ENCODE measurements at regions not wholly inside any gene's neighbourhood (a gene's known extent, or its start where the extent isn't known, plus 50 kb on each side); places are given as distances from the start of the nearest gene placed in this dataset.
"Not testable (repeated sequence)": the region's sequence is repeated elsewhere in the genome, so short reads cannot be mapped to it uniquely, and the experiment has no call there.

- DNase-seq: no peak
Measured at GRCh38 chr1:227411066-227411465, 92.8 kb upstream of the CDC42BPA start.

DNA sequence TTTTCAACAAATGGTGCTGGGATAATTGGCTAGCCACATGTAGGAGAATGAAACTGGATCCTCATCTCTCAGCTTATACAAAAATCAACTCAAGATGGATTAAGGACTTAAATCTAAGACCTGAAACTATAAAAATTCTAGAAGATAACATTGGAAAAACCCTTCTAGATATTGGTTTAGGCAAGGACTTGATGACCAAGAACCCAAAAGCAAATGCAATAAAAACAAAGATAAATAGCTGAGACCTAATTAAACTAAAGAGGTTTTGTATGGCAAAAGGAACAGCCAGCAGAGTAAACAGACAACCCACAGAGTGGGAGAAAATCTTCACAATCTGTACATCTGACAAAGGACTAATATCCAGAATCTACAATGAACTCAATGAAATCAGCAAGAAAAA lies 88.0 kb upstream of the CDC42BPA start:
- not testable (repeated sequence) for DNase-seq

DNA sequence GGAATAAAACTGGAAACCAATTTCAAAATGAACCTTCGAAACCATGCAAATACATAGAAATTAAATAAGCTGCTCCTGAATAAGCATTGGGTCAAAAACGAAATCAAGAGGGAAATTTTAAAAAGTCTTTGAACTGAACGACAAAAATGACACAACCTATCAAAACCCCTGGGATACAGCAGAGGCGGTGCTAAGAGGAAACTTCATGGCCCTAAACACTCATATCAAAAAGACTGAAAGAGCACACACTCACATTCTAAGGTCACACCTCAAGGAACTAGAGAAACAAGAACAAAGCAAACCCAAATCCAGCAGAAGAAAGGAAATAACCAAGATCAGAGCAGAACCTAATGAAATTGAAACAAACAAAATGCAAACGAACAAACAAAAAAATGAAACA lies 85.2 kb upstream of the CDC42BPA start:
- no peak for DNase-seq

DNA sequence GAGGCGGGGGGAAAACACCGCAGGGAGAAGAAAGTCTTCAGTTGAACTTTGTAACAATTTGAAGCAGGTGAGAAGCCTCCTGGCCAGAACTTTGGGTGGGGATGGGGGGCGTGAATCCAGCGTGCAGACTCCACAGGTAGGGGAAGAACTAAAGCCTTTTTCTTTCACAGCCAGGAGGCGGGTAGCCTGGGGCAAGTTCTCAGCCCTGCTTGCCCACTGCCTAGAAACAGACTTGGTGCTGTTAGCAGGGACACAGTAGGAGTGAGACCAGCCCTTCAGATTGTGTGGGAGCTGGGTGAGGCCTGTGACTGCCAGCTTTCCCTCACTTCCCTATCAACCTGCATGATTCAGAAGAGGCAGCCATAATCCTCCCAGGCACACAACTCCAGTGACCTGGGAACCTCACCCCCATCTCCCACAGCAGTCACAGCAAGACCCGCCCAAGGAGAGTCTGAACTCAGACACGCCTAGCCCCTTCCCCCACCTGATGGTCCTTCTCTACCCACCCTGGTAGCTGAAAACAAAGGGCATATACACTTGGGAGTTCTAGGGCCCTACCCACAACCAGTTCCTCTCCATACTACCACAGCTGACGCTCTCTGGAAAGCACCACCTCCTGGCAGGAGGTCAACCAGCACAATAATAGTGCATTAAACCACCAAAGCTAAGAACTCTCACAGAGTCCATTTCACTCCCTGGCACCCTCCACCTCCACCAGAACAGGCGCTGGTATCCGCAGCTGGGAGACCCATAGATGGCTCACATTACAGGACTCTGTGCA lies 83.5 kb upstream of the CDC42BPA start:
- DNase-seq: no peak

GRCh38 chr1:227399152-227399730 lies 80.9 kb upstream of the CDC42BPA start:
- no peak for DNase-seq

GRCh38 chr1:227397354-227397978 lies 79.2 kb upstream of the CDC42BPA start:
- no peak for DNase-seq

DNA sequence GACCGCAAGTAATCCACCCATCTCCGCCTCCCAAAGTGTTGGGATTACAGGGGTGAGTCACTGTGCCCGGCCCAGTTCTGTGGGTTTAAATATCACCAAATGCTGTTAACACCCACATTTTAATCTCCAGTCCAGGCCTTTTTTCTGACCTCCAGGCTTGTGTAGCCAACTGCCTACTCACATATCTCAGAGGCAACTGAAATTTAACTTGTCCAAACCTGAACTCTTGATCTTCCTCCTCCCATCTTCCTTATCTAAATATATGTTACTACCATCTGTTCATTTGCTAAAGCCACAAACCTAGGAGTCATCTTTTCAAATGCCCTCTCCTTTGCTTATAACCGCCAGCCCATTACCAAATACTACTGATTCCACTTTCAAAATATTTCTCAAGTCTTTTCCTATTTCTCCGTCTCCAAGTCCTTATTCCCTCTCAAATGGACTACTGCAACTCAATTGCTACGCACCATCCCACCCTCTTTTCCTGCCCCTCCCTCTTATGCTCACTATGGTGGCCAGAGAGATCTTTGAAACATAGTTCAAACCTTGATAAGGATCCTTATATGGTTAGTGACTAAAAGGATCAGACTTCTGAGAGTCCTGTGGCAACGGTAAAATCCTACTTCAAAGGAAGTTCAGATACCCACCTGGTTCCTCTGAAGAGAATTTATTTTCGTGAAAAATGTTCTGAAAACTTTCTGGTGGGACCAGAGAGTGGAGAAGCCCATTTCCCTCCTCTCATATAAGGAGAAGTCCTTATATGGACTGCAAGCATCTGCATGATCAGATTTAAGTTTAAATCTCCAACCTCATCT lies 78.5 kb upstream of the CDC42BPA start:
- DNase-seq: peak; percentile 87

DNA sequence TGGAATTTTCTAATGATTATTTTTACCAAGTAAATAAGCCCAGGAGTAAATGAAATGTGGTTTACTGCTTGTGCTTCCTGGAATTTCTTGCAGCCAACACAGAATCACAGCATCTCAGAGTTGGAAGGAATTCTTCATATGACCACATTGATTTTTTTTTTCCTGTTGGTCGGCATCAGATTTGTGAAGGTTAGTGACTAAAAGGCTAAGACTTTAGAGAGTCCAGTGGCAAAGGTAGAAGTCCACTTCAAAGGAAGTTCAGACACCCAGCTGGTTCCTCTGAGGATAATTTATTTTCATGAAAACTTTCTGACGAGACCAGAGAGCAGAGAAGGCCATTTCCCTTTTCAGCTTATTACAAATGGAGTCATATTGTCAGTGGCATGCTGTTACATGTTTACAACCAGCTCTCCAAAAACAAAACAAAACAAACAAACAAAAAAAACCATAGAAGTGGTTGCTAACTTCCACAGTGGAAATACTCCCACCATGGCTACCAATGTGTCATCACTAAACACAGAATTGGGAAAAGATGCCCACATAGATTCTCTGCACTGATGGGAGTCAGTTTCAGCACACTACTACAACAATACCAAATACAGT lies 77.2 kb upstream of the CDC42BPA start:
- peak; percentile 53 for DNase-seq

- no peak for DNase-seq
Measured at GRCh38 chr1:227392984-227393764, 74.9 kb upstream of the CDC42BPA start.

DNA sequence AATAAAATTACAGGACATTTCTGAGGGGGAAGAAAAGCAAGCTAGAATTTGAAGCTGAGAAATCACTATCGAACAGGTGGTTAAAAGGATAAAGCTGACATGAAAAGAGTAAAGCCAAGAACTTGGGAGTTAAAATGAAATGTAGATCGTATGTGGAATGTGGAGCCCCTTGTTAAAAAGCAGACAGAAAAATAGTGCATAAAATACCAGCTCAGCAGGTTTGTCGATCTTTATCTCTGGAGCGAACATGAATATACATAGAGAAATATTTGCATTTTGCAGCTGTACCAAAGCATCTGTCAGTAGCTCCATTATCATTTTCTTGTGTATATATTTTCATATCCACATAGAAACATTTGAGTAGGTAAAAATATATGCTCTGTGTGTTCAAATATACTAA lies 73.6 kb upstream of the CDC42BPA start:
- no peak for DNase-seq

DNA sequence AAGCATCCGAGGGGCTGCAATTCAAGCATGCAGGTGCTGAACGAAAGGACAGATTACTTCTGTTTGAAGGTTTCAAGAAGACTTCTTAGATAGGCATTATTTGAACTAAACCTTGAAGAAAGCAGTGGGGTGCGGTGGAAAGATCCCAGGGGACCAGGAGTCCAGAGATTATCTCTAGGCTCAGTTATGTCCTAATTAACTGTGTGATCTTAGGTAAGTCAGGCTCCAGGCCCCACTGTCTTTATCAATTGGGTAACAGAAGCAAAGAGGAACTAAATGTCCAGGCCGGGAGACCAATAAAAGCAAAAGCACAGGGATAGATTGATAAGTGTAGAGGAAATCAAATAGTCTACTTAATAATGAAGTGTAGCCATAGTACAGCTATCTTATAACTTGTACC lies 72.9 kb upstream of the CDC42BPA start:
- DNase-seq: no peak

DNA sequence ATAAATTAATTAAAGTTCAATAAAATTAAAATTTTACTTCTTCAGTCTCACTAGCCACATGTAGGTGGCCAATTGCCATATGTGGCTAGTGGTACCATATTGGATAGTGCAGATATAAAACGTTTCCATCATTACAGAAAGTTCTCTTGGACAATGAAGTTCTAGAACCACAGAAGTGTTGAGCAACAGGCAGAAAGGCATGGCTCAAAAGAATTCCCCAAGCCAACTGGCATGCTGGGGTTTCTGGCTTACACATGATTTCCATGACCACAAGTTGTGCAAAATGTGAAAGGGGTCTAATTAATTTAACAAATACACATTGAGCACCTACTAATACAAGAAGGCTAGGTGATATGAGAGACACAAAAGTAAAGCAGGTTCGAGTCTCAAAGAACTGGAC lies 72.2 kb upstream of the CDC42BPA start:
- DNase-seq: peak; percentile 11

DNA sequence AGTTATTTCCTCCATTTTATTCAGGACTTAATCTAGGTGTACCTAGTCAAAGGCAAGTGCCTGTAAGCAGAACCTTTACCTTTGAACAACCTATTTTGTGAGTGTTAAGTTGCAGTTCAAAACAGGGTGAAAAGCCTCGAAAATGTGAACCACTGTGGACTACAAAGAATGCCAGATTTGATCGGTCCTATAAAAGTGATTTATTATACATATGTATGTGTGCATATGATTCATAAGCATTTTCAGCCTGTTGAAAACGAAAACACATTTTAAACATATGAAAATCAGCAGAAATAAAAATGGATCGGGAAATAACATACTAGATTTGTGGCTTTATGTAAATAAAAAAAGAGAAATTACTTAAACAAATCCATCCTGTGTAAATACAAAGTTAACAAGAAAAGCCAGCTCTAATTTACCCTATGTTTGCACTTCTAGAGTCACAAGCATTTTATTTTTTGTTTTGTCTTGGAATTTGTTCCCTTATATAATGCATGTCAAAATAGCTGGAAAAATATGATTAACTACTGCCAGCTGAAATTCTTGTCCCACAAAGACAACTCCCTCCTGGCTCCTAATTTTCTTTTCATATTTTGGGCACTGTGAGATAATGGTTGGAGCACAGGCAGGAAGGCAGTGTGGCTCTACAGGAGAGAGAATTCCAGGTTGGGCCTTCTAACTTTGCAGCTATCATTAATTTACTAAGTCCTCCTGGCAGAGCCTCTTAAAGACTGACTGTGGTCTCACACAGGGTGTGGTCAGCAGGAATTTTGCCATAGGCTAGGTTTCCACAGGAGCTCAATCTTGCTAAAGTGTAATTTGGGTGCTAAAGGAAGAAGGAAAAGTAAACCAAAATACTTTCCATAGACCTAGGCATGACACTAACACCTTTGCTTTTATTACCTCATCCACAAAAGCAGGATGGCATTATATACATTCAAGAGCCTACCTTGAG lies 70.2 kb upstream of the CDC42BPA start:
- peak; percentile 35 for DNase-seq

DNA sequence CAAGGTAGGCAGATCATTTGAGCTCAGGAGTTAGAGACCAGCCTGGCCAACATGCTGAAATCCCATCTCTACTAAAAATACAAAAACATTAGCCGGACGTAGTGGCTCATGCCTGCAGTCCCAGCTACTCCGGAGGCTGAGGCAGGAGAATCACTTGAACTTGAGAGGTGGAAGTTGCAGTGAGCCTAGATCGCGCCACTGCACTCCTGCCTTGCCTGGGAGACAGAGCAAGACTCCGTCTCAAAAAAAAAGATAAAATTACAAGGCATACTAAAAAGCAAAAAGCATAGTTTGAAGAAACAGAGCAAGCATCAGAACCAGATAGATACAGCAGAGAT lies 61.2 kb upstream of the CDC42BPA start:
- DNase-seq: no peak

DNA sequence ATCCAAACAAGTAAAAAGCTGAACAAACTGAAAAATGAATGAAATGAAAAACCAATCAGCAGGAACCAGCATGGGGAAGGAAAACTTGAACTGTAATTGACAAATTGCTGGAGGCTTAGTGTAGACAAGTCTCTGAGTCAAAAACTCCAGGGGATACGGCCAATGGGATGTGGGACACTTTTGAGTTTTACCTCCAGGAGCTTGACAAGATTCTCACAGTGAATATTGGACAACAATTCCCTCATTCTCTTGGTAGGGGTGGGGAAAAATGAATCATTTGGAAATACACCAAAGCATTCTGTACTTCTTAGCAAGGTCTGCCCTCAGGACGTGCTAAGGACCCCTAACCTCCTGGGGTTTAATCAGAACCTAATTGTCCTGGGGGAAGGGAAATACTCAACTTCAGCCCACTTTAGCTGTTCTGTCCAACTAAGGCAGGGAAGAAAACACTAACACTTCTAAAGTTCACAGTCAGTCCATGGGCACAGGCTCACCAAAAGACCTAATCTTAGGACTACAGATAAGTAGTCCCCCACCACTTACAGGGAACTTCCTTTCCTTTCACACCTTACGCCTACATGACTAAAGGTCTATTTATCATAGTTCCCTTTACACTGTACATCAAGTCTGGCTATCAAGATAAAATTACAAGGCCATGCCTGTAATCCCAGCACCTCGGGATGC lies 60.7 kb upstream of the CDC42BPA start:
- peak; percentile 9 for DNase-seq

- DNase-seq: no peak
Measured at GRCh38 chr1:227378181-227378580, 59.9 kb upstream of the CDC42BPA start.

GRCh38 chr1:227374846-227375245 lies 56.6 kb upstream of the CDC42BPA start:
- DNase-seq: no peak

DNA sequence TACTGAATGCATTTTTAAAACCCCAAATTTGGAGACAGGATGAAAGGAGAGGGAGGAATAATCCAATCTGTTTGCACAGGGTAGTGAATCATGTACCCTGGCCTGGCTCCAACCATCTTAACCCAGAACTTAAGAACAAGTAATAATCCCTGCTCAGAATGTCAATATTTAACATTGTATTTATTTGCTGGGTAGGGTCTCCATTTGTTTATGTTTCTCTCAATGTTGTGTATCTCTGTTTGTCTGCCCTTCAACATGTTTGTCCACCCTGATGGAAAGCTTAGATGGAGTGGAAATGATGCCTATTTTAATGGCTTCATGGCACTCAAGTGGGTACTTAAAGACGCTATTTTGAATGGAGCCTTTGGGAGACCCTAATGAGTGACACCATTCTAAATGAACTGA lies 54.4 kb upstream of the CDC42BPA start:
- DNase-seq: no peak

DNA sequence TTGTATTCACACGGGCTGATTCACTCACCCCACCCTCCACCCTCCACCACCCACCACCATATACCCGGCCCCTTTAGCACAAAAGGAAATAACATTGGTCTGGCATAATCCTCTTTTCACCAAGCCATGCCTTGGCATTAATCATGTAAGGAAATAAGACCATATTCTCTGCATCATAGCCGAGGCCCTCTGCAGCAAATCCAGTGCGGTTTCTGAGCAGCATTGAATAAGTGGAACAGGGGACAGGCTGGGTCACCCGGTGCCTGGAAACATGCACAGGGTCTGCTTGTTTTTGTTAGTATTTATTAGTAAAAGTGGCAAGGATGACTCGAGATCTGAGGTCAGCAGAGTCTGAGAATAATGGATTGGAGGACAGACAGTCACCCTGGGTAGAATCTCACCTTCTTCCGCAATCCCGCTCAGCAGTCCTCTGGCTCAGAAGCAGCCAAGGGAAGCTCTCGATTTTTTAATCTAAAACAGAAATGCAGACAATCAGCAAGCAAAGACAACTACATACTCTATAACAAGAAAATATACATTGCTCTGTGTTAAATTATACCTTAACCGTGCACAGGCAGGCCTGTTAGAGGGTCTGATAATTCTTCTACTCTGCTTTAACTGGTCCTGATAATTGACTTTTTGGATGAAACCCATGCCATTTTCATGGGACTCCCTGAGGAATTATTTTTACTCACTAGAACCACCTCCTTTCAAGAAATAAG lies 52.4 kb upstream of the CDC42BPA start:
- DNase-seq: no peak
